Uterus (tissue), 2 donors: ENCODE measurements at regions not wholly inside any gene's neighbourhood (a gene's known extent, or its start where the extent isn't known, plus 50 kb on each side); places are given as distances from the start of the nearest gene placed in this dataset.

ENCODE experiments used
- POLR2A ChIP-seq, 2 donors: fragments of 450-650 bp; IDR thresholded peaks; one replicate each; pipeline ENCODE4 v1.6.1; 2016; ENCODE audit warnings: antibody characterized with exemption in 2 of 2, mild to moderate bottlenecking in 1 of 2, moderate library complexity in 1 of 2
- TF ChIP-seq, protein P1 (sequence below), 4 experiments: fragments of 200-600 bp in 2 of 4; fragments of 450-650 bp in 2 of 4; sonication (generic) in 2 of 4; IDR thresholded peaks; one replicate each; pipeline ENCODE4 v1.5.1; 2016 to 2019; ENCODE audit warnings: antibody characterized with exemption in 4 of 4, mild to moderate bottlenecking in 2 of 4, moderate library complexity in 1 of 4

DNA sequence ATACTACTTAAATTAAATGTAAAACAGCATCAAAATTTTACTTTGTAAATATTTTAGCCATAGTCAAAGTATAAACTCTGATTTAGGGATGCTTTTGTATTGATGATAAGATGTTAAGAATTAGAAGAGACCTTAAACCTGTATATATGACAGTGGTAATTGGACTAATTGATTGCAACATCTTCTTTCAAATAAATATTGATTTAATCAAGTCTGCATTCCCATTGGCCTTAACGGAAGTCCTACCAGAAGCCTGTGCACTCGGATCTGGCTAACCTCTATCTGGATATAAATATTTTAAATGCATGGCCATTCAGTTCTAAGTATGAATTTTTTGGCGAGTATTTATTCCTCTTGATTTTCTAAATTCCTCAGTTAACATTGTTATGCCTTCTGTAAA is 856.1 kb downstream of the USP25 start:
- no peak for TF ChIP-seq POLR2A (IDR thresholded peaks at IDR 0.05)
- TF ChIP-seq, protein P1, sequence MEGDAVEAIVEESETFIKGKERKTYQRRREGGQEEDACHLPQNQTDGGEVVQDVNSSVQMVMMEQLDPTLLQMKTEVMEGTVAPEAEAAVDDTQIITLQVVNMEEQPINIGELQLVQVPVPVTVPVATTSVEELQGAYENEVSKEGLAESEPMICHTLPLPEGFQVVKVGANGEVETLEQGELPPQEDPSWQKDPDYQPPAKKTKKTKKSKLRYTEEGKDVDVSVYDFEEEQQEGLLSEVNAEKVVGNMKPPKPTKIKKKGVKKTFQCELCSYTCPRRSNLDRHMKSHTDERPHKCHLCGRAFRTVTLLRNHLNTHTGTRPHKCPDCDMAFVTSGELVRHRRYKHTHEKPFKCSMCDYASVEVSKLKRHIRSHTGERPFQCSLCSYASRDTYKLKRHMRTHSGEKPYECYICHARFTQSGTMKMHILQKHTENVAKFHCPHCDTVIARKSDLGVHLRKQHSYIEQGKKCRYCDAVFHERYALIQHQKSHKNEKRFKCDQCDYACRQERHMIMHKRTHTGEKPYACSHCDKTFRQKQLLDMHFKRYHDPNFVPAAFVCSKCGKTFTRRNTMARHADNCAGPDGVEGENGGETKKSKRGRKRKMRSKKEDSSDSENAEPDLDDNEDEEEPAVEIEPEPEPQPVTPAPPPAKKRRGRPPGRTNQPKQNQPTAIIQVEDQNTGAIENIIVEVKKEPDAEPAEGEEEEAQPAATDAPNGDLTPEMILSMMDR (IDR thresholded peaks at IDR 0.05), result no peak
